IPS-18a (cell line): ENCODE measurements at regions not wholly inside any gene's neighbourhood (a gene's known extent, or its start where the extent isn't known, plus 50 kb on each side); places are given as distances from the start of the nearest gene placed in this dataset.

Experiments used
- H3K27ac ChIP-seq: one replicate; pipeline ENCODE4 v1.5.1; 2013; ENCODE audit warnings: low read length
- H3K27me3 ChIP-seq: one replicate; pipeline ENCODE4 v1.6.1; 2013; ENCODE audit warnings: mild to moderate bottlenecking, low read length; ENCODE audit not compliant: control insufficient read depth, insufficient read depth
- H3K36me3 ChIP-seq: one replicate; pipeline ENCODE4 v1.6.1; 2013; ENCODE audit warnings: low read depth, low read length; ENCODE audit not compliant: control insufficient read depth
- H3K4me1 ChIP-seq: one replicate; pipeline ENCODE4 v1.6.1; 2013; ENCODE audit warnings: low read depth, low read length; ENCODE audit not compliant: control insufficient read depth
- H3K4me3 ChIP-seq: one replicate; pipeline ENCODE4 v1.5.1; 2013; ENCODE audit warnings: low read length
- H3K9ac ChIP-seq: one replicate; pipeline ENCODE4 v1.6.1; 2013; ENCODE audit warnings: mild to moderate bottlenecking, low read length, moderate library complexity
- H3K9me3 ChIP-seq: one replicate; pipeline ENCODE4 v1.6.1; 2013; ENCODE audit warnings: low read depth, low read length; ENCODE audit not compliant: control insufficient read depth

GRCh38 chr1:201614262-201615015 is 75.5 kb downstream of the NAV1 start:
- Histone ChIP-seq H3K4me1 (peaks cover 9% of the 10 kb centered on the region), H3K4me3 (peak overlapping the region; percentile 58), H3K27me3 (no peaks in the 10 kb centered on the region), H3K9me3 (no peaks in the 10 kb centered on the region), H3K9ac (no peak overlapping the region), H3K27ac (no peak overlapping the region), H3K36me3 (no peaks in the 10 kb centered on the region)

- Histone ChIP-seq H3K27ac (no peak overlapping the region), H3K4me3 (no peak overlapping the region), H3K27me3 (no peaks in the 10 kb centered on the region), H3K4me1 (peaks cover 9% of the 10 kb centered on the region), H3K36me3 (no peaks in the 10 kb centered on the region), H3K9ac (no peak overlapping the region), H3K9me3 (no peaks in the 10 kb centered on the region)
These were observed 78.2 kb downstream of the NAV1 start for GRCh38 chr1:201617157-201617556.

- Histone ChIP-seq H3K27ac (no peak overlapping the region), H3K36me3 (no peaks in the 10 kb centered on the region), H3K9ac (no peak overlapping the region), H3K4me3 (no peak overlapping the region), H3K9me3 (no peaks in the 10 kb centered on the region), H3K4me1 (peaks cover 9% of the 10 kb centered on the region), H3K27me3 (no peaks in the 10 kb centered on the region)
These were observed 79.5 kb downstream of the NAV1 start for GRCh38 chr1:201618389-201618788.

- H3K36me3 ChIP-seq = no peaks in the 10 kb centered on the region
- peaks cover 9% of the 10 kb centered on the region for H3K4me1 ChIP-seq
- H3K4me3 ChIP-seq = no peak overlapping the region
- no peak overlapping the region for H3K9ac ChIP-seq
- H3K27me3 ChIP-seq = no peaks in the 10 kb centered on the region
- no peak overlapping the region for H3K27ac ChIP-seq
- H3K9me3 ChIP-seq = no peaks in the 10 kb centered on the region
These were observed 80.0 kb downstream of the NAV1 start for GRCh38 chr1:201618905-201619304.

- Histone ChIP-seq H3K9me3 (no peaks in the 10 kb centered on the region), H3K9ac (no peak overlapping the region), H3K4me3 (no peak overlapping the region), H3K27me3 (no peaks in the 10 kb centered on the region), H3K4me1 (peaks cover 9% of the 10 kb centered on the region), H3K36me3 (no peaks in the 10 kb centered on the region), H3K27ac (no peak overlapping the region)
These were observed 80.6 kb downstream of the NAV1 start for GRCh38 chr1:201619513-201619912.

GRCh38 chr1:201622353-201622752 is 83.4 kb downstream of the NAV1 start:
- Histone ChIP-seq H3K4me3 (no peak overlapping the region), H3K9ac (no peak overlapping the region), H3K36me3 (no peaks in the 10 kb centered on the region), H3K27me3 (no peaks in the 10 kb centered on the region), H3K9me3 (no peaks in the 10 kb centered on the region), H3K4me1 (peaks cover 9% of the 10 kb centered on the region), H3K27ac (no peak overlapping the region)

- H3K36me3 ChIP-seq = no peaks in the 10 kb centered on the region
- no peak overlapping the region for H3K27ac ChIP-seq
- no peaks in the 10 kb centered on the region for H3K9me3 ChIP-seq
- H3K4me1 ChIP-seq = peaks cover 9% of the 10 kb centered on the region
- H3K27me3 ChIP-seq = no peaks in the 10 kb centered on the region
- H3K4me3 ChIP-seq = no peak overlapping the region
- H3K9ac ChIP-seq = no peak overlapping the region
These were observed 83.9 kb downstream of the NAV1 start for GRCh38 chr1:201622824-201623223.

GRCh38 chr1:201624741-201625225 is 85.9 kb downstream of the NAV1 start:
- Histone ChIP-seq H3K36me3 (no peaks in the 10 kb centered on the region), H3K4me1 (peaks cover 8% of the 10 kb centered on the region), H3K9ac (no peak overlapping the region)

GRCh38 chr1:201625226-201625761 is 86.4 kb downstream of the NAV1 start:
- H3K4me3 ChIP-seq = no peak overlapping the region
- H3K27me3 ChIP-seq = no peaks in the 10 kb centered on the region
- H3K36me3 ChIP-seq = no peaks in the 10 kb centered on the region
- H3K4me1 ChIP-seq = peaks cover 8% of the 10 kb centered on the region
- no peak overlapping the region for H3K27ac ChIP-seq
- H3K9ac ChIP-seq = no peak overlapping the region
- H3K9me3 ChIP-seq = no peaks in the 10 kb centered on the region

More at GRCh38 chr1:201624741-201625225, 85.9 kb downstream of the NAV1 start:
- no peaks in the 10 kb centered on the region for H3K9me3 ChIP-seq
- H3K4me3 ChIP-seq = no peak overlapping the region
- no peaks in the 10 kb centered on the region for H3K27me3 ChIP-seq
- no peak overlapping the region for H3K27ac ChIP-seq

GRCh38 chr1:201625851-201626251 is 86.9 kb downstream of the NAV1 start:
- no peaks in the 10 kb centered on the region for H3K36me3 ChIP-seq
- H3K27me3 ChIP-seq = no peaks in the 10 kb centered on the region
- H3K9me3 ChIP-seq = no peaks in the 10 kb centered on the region
- H3K9ac ChIP-seq = no peak overlapping the region
- no peak overlapping the region for H3K27ac ChIP-seq
- H3K4me3 ChIP-seq = no peak overlapping the region
- peaks cover 8% of the 10 kb centered on the region for H3K4me1 ChIP-seq

- no peak overlapping the region for H3K4me3 ChIP-seq
- H3K4me1 ChIP-seq = peaks cover 8% of the 10 kb centered on the region
- H3K36me3 ChIP-seq = no peaks in the 10 kb centered on the region
- no peak overlapping the region for H3K27ac ChIP-seq
- H3K9ac ChIP-seq = no peak overlapping the region
- H3K9me3 ChIP-seq = no peaks in the 10 kb centered on the region
- H3K27me3 ChIP-seq = no peaks in the 10 kb centered on the region
These were observed 87.8 kb downstream of the NAV1 start for GRCh38 chr1:201626629-201627275.
